NCI-H2227 treated with DMSO at 0.1 percent for 48 hours (cell line): ENCODE measurements at regions not wholly inside any gene's neighbourhood (a gene's known extent, or its start where the extent isn't known, plus 50 kb on each side); places are given as distances from the start of the nearest gene placed in this dataset.

Source experiments
- DNase-seq: peaks from one replicate; lab custom pipeline; 2025; lab: John Stamatoyannopoulos, UW

DNA sequence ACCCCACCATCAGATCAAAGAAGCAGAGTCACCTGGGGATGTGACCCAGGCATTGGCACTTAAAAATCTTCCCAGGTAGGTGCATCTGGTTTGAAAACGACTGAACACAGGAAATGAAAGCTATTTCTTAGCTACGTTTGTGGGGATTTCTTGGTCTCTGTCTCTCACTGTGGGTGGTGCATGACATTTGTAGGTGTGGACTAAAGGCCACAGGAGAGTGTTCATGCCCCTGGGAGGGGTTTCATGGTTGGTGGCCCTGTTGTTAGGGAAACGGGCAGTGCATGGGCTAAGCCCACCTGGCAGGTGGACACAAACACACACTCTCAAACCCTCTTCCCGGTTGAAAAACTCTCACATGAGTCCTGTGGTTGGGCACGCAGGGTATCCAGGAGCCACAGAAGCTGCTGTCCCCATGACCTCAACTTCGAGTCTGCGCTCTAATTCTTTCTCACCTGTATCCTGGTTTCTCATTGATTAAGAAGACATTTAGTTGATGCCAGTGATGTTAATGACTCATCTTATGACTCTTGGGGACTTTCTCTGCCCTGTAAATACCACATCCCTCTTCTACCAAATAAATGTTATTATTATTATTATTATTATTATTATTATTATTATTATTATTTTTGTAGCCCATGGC, 119.4 kb downstream of the MRPS6 start:
- no peak for DNase-seq

GRCh38 chr21:34195335-34195734, 122.0 kb downstream of the MRPS6 start:
- no peak for DNase-seq

GRCh38 chr21:34196996-34197395, 123.6 kb downstream of the MRPS6 start:
- DNase-seq: no peak

GRCh38 chr21:34197561-34197960, 124.2 kb downstream of the MRPS6 start:
- no peak for DNase-seq

GRCh38 chr21:34198231-34199120, 125.1 kb downstream of the MRPS6 start:
- no peak for DNase-seq

DNA sequence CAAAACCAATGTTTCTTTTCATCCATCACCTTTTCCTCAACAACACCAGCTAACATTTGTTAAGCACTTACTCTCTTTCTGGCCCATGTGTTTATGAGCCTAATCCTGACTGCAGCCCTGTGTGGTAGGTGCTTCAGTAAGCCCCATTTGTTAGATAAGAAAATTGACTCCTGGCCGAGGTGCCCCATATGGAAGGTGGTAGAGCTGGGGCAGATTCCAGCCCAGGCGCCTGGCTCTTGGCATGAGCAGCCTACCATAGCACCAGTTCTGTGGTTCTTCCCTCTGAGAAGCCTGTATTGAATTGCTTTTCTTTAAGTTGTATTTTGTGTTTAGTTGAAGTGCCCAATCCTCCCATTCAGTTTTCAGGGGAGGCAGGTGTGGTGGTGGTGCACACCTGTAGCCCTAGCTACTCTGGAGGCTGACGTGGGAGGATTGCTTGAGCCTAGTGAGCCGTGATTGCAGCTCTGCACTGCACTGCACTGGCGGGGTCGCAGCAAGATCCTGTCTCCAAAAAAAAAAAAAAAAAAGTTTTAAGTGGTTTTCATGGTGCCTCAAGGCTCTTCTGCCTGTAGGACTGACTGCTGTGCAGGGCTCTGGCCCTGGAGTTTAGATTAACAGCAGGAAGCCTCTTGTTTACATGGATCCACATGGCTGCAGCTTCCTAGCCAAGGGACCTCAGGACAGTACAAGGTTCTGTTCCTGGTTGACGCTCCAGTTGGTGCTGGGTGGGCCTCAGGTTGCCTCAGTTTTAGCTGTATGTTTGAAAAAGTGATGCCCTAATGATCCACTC, 125.9 kb downstream of the MRPS6 start:
- no peak for DNase-seq

GRCh38 chr21:34200288-34200905, 127.0 kb downstream of the MRPS6 start:
- no peak for DNase-seq

DNA sequence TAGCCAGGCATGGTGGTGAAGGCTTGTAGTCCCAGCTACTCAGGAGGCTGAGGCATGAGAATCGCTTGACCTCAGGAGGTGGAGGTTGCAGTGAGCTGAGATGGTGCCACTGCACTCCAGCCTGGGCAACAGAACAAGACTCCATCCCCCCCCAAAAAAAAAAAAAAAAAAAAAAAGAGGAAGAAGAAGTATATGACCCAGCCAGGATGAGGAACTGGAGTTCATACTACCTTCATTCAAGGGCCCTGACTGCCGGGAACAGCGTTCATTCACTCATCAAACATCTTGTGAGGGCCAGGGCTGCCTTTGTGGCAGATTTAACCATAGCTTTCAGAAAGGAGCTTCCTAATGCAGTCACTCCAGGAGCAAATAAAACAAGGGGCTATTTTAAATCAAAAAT, 127.6 kb downstream of the MRPS6 start:
- no peak for DNase-seq

- DNase-seq: no peak
These were observed 128.1 kb downstream of the MRPS6 start for GRCh38 chr21:34201481-34201858.

GRCh38 chr21:34202553-34203372, 129.4 kb downstream of the MRPS6 start:
- no peak for DNase-seq

GRCh38 chr21:34203851-34204420, 130.6 kb downstream of the MRPS6 start:
- no peak for DNase-seq

- no peak for DNase-seq
These were observed 131.4 kb downstream of the MRPS6 start for GRCh38 chr21:34204481-34205439.

- DNase-seq: no peak
These were observed 132.6 kb downstream of the MRPS6 start for GRCh38 chr21:34205811-34206571.

DNA sequence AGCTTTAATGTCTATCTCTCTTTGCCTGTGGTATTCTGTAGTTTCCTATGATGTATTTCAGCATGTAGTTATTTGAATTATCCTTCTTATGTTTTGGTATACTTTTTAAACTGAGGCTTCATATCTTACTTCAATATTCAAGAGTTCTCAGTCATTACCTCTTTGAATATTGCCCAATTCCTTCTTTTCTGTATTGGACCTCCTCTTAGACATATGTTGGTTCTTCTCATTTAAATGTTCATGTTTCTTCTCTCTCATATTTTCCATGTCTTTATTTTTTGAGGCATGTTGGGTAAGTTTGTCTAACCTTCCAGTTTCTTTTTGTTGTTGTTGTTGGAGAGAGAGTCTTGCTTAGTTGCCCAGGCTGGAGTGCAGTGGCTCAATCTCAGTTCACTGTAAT, 140.6 kb downstream of the MRPS6 start:
- no peak for DNase-seq

DNA sequence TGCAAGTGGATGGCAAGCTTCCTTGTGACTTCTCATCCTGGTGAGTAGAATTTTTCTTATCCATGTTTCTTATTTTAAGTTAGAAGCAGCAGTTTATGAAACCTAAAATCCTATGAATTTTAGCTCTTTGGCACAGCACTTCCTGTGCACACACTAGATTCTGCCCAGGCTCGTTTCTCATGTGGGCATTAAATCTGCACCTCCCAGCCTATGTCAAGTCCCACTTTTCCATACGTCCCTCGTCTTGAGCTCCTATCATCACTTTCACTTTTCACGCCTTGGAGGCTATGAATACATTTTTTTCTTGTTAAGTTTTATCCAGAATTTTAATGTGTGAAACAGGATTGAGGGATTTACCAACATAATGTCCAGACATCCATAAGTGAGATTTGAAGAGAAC, 142.1 kb downstream of the MRPS6 start:
- no peak for DNase-seq

DNA sequence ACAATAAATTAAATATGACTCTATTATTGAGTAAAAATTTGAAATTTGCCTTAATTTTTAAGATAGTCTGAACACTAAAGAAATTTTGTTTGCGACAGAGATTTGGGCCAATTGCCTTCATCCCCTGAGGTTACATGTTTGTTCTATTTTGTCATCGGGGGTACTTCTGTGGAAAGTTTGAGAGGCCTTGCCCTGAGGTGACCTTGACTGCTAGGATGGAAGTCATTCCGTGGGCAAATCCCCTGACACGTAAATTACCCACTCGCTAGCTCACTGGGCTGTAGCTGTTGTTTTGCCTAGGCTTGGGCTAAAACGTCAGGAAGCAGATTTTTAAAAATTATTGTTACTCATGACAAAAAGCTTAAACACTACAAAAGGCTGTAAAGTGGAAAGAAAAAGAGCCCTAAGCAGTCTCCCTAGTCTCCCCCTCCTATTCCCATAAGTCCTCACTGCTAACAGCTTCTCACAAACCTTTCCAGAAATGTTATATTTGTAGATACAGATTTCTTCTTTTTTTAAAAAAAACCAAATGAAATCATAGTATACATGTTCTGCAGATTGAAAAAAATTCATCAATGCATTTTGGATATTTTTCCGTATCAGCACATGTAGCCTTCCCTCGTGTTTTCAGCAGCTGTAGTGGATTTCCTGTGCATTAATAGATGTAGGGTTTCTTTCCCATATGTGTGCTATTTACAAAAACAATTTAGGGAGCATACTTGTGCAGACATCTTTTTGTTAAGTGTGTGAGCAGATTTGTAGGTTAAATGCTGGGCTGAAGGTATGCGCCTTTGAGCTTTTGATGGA, 142.7 kb downstream of the MRPS6 start:
- DNase-seq: no peak

GRCh38 chr21:34216718-34217032, 143.3 kb downstream of the MRPS6 start:
- no peak for DNase-seq

GRCh38 chr21:34217263-34217662, 143.9 kb downstream of the MRPS6 start:
- no peak for DNase-seq
